ENCODE measurements at regions not wholly inside any gene's neighbourhood (a gene's known extent, or its start where the extent isn't known, plus 50 kb on each side); places are given as distances from the start of the nearest gene placed in this dataset.

DNA sequence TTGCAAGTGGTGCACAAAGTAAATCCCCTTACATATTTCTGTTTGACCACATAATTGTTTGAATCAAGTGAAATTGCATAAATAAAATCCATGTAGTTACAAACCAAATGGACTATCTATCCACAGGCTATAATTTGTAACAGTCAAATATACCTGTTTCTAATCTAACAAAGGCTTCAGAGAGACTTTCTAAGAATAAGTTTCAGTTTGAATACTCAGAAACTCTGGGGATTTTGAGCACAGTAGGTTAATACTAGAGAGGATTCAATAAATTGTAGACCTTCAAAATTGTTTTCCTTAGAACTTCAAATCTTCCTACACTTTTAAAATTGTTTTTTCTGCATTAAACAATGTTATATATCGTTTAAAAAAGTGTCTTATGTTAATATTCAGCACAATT is 1250.1 kb downstream of the NLGN4X start:
- Histone ChIP-seq H3K27me3 (replicated peaks; ENCODE audit: insufficient read depth) (no peaks in the 10 kb centered on the region), H3K27ac (no peak overlapping the region), H3K36me3 (no peaks in the 10 kb centered on the region), H3K4me3 (no peak overlapping the region), H3K9me3 (no peaks in the 10 kb centered on the region), H3K4me1 (replicated peaks) (no peaks in the 10 kb centered on the region)
- no peak for DNase-seq (ENCODE audit: low spot score)
- intact Hi-C loops (cut with DNase I): no loop called here
- WGBS: 44% methylated on average over 1 of the region's 1 CpG
- TF ChIP-seq POLR2A (IDR thresholded peaks at IDR 0.05) (no peak), POLR2AphosphoS5 (IDR thresholded peaks at IDR 0.05) (no peak)
- TF ChIP-seq, protein P1, sequence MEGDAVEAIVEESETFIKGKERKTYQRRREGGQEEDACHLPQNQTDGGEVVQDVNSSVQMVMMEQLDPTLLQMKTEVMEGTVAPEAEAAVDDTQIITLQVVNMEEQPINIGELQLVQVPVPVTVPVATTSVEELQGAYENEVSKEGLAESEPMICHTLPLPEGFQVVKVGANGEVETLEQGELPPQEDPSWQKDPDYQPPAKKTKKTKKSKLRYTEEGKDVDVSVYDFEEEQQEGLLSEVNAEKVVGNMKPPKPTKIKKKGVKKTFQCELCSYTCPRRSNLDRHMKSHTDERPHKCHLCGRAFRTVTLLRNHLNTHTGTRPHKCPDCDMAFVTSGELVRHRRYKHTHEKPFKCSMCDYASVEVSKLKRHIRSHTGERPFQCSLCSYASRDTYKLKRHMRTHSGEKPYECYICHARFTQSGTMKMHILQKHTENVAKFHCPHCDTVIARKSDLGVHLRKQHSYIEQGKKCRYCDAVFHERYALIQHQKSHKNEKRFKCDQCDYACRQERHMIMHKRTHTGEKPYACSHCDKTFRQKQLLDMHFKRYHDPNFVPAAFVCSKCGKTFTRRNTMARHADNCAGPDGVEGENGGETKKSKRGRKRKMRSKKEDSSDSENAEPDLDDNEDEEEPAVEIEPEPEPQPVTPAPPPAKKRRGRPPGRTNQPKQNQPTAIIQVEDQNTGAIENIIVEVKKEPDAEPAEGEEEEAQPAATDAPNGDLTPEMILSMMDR (IDR thresholded peaks at IDR 0.05): no peak

DNA sequence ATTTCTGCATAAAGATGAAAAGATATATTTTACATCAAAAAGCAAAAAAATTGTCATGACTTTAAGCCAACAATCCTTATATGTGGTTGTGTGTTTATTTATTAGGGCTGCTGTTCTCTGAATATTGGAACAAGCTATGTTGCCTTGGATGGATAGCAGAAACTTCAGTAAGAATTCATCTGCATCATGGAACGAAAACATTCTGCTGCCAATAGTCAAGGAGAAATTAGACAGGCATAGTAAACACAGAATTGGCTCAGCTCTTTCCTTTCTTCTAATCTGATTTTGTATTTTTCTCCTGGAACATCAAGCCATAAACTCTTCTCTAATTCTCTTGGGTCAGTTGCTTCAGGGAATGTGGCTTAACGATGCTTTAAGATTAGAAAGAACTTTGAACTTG is 1257.0 kb downstream of the NLGN4X start:
- H3K4me3 ChIP-seq: no peak overlapping the region
- no peak overlapping the region for H3K27ac ChIP-seq
- no peaks in the 10 kb centered on the region for H3K27me3 ChIP-seq (replicated peaks; ENCODE audit: insufficient read depth)
- H3K4me1 ChIP-seq (replicated peaks): no peaks in the 10 kb centered on the region
- intact Hi-C loops (cut with DNase I): no loop called here
- no peaks in the 10 kb centered on the region for H3K9me3 ChIP-seq
- WGBS: 26% methylated on average over 2 of the region's 2 CpGs
- TF ChIP-seq, protein P1 (IDR thresholded peaks at IDR 0.05): no peak
- no peak for TF ChIP-seq POLR2AphosphoS5 (IDR thresholded peaks at IDR 0.05)
- TF ChIP-seq POLR2A (IDR thresholded peaks at IDR 0.05): no peak
- no peak for DNase-seq (ENCODE audit: low spot score)
- no peaks in the 10 kb centered on the region for H3K36me3 ChIP-seq

DNA sequence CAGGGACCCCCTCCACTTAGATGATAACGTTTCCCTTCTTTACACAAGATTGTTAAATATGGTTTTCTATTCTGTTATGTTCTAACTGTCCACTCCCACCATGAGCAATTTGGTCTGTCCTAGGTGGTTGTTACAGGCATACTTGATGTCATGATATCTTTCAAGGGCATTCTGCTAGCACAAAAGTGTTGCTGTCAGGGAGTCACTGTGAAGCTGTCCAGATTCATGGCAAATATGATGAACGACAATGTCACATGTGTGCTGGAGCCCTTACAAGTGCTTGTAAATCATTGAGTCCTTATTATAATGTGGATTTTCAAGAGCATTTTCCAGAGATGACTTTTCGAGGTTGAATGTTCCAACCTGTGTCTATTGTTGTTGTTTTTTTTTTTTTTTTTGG is 1250.7 kb upstream of the PRKX start:
- no peak overlapping the region for H3K4me3 ChIP-seq
- no peaks in the 10 kb centered on the region for H3K27me3 ChIP-seq (replicated peaks; ENCODE audit: insufficient read depth)
- DNase-seq (ENCODE audit: low spot score): no peak
- intact Hi-C loops (cut with DNase I): no loop called here
- TF ChIP-seq, protein P1 (IDR thresholded peaks at IDR 0.05): no peak
- TF ChIP-seq POLR2A (IDR thresholded peaks at IDR 0.05) (no peak), POLR2AphosphoS5 (IDR thresholded peaks at IDR 0.05) (no peak)
- H3K9me3 ChIP-seq: no peaks in the 10 kb centered on the region
- no peak overlapping the region for H3K27ac ChIP-seq
- H3K36me3 ChIP-seq: no peaks in the 10 kb centered on the region
- 60% methylated on average over 3 of the region's 3 CpGs for WGBS
- H3K4me1 ChIP-seq (replicated peaks): no peaks in the 10 kb centered on the region

DNA sequence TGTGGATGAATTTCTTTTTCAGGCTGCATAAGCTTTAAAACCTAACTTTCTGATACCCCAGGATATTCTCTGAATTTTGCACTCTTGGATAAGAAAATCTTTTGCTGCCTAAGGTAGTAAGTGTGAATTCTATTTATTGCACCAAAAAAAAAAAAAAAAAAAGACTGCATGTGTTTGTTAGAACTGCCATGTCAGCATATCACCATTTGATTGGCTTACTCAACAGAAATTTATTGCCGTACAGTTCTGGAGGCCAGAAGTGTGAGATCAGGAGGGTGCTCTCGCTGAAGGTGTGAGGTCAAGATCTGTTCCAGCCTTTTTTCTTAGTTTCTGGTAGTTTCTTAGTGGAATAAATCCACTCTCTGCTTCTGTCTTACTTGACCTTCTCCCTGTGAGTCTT is 1250.0 kb upstream of the PRKX start:
- no peak for DNase-seq (ENCODE audit: low spot score)
- no peaks in the 10 kb centered on the region for H3K27me3 ChIP-seq (replicated peaks; ENCODE audit: insufficient read depth)
- 86% methylated on average over 2 of the region's 2 CpGs for WGBS
- no peak overlapping the region for H3K27ac ChIP-seq
- no peak overlapping the region for H3K4me3 ChIP-seq
- TF ChIP-seq POLR2A (IDR thresholded peaks at IDR 0.05) (no peak), POLR2AphosphoS5 (IDR thresholded peaks at IDR 0.05) (no peak)
- TF ChIP-seq, protein P1 (IDR thresholded peaks at IDR 0.05): no peak
- no peaks in the 10 kb centered on the region for H3K9me3 ChIP-seq
- intact Hi-C loops (cut with DNase I): no loop called here
- H3K4me1 ChIP-seq (replicated peaks): no peaks in the 10 kb centered on the region
- no peaks in the 10 kb centered on the region for H3K36me3 ChIP-seq

DNA sequence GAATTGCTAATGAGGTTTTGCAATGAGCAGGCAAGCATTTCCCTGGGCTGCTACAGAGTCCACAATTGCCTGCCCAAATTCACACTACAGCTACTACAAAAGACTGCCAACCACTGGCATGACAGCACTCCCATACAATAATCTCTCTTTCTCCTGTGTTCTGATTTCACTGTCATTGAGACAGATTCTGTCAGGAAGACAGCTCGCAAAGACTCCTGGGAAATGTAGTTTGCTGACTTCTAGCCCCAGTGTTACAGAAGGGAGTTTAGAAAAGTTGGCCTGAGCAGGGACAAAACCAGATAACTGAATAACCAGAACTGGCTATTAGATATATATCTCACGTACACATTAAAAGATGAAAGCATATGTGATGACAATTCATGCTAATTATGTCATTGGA is 1231.3 kb upstream of the PRKX start:
- Histone ChIP-seq H3K9me3 (no peaks in the 10 kb centered on the region), H3K4me1 (replicated peaks) (no peaks in the 10 kb centered on the region), H3K27me3 (replicated peaks; ENCODE audit: insufficient read depth) (no peaks in the 10 kb centered on the region), H3K4me3 (no peak overlapping the region), H3K36me3 (no peaks in the 10 kb centered on the region), H3K27ac (no peak overlapping the region)
- no peak for TF ChIP-seq POLR2AphosphoS5 (IDR thresholded peaks at IDR 0.05)
- no peak for DNase-seq (ENCODE audit: low spot score)
- intact Hi-C loops (cut with DNase I): no loop called here
- 86% methylated on average over 2 of the region's 2 CpGs for WGBS
